HFFc6 (cell line): ENCODE measurements at regions not wholly inside any gene's neighbourhood (a gene's known extent, or its start where the extent isn't known, plus 50 kb on each side); places are given as distances from the start of the nearest gene placed in this dataset.

Experiments
- DNase-seq: peaks from one replicate; pipeline ENCODE4 v3.0.0-alpha.2; 2018
- H3K27ac Mint-ChIP-seq: 2 replicates; pipeline ENCODE4 v1.8.0; 2020; ENCODE audit warnings: mild to moderate bottlenecking, mixed read lengths
- H3K27me3 Mint-ChIP-seq: 2 replicates; pipeline ENCODE4 v1.8.0; 2021; ENCODE audit warnings: mild to moderate bottlenecking, moderate library complexity, mixed read lengths; ENCODE audit not compliant: insufficient read depth
- H3K36me3 Mint-ChIP-seq: 2 replicates; pipeline ENCODE4 v1.8.0; 2021; ENCODE audit warnings: low read depth, mixed read lengths
- H3K4me1 Mint-ChIP-seq: 2 replicates; pipeline ENCODE4 v1.8.0; 2020; ENCODE audit warnings: low read depth, mixed read lengths
- H3K4me3 Mint-ChIP-seq: 2 replicates; pipeline ENCODE4 v1.8.0; 2020; ENCODE audit warnings: mild to moderate bottlenecking, moderate library complexity, mixed read lengths
- H3K9me3 Mint-ChIP-seq: 2 replicates; pipeline ENCODE4 v1.8.0; 2020; ENCODE audit warnings: mild to moderate bottlenecking, mixed read lengths
- CTCF ChIP-seq: fragments of 200-600 bp; sonication (generic); IDR thresholded peaks from 2 replicates; pipeline ENCODE4 v1.5.0; 2021; ENCODE audit warnings: antibody characterized with exemption, mild to moderate bottlenecking

- DNase-seq: no peak
- TF ChIP-seq CTCF: no peak
- Mint-ChIP-seq H3K4me3 (no peak overlapping the region), H3K36me3 (0 out of 2 replicates have a peak, but pooled peaks cover 4% of the 10 kb centered on the region), H3K27me3 (no peaks in the 10 kb centered on the region), H3K4me1 (peaks cover 13% of the 10 kb centered on the region), H3K9me3 (no peaks in the 10 kb centered on the region), H3K27ac (no peak overlapping the region)
Observed at GRCh38 chr7:116153050-116153449, 57.3 kb upstream of the TES start.

GRCh38 chr7:116159711-116160110, 50.6 kb upstream of the TES start:
- Mint-ChIP-seq H3K9me3 (no peaks in the 10 kb centered on the region), H3K36me3 (no peaks in the 10 kb centered on the region), H3K27ac (no peak overlapping the region), H3K4me3 (no peak overlapping the region), H3K27me3 (peaks cover 2% of the 10 kb centered on the region; the same call in 1 of the 2 replicates), H3K4me1 (peaks cover 7% of the 10 kb centered on the region)
- DNase-seq: no peak
- TF ChIP-seq CTCF: no peak
